ENCODE measurements at regions not wholly inside any gene's neighbourhood (a gene's known extent, or its start where the extent isn't known, plus 50 kb on each side); places are given as distances from the start of the nearest gene placed in this dataset.

DNA sequence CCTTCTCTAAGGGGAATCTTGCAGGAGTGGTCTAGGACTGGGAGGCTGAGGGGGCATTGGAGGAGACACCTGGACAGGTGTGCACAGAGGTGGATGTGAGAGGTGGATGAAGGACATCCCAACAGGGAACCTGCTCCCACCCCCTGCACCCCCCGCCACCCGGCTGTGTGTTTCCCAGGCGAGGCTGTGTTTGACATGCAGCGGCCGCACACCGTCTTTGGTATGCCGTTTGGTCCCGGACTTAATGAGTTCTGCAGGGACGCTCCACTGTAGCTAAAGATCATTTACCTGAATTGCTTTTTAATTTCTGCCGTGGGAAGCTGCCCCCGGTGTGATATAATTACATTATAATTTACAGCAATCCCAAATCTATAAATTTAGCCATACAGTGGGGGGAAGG is 87.3 kb downstream of the GLI2 start:
- no peaks in the 10 kb centered on the region for H3F3A ChIP-seq (ENCODE audit: insufficient read depth, low read length, poor library complexity, severe bottlenecking)
- H3K4me3 ChIP-seq (ENCODE audit: low read length): no peak overlapping the region
- no peaks in the 10 kb centered on the region for H3K36me3 ChIP-seq (ENCODE audit: insufficient read depth, low read length)
- no peak for TF ChIP-seq SMC3 (conservative IDR thresholded peaks at IDR 0.05; ENCODE audit: poor library complexity)
- no peak for TF ChIP-seq REST (IDR thresholded peaks at IDR 0.05; ENCODE audit: borderline replicate concordance)
- no peak for TF ChIP-seq RAD21 (conservative IDR thresholded peaks at IDR 0.05)
- TF ChIP-seq TAF1 (IDR thresholded peaks at IDR 0.05; ENCODE audit: low read depth): no peak
- no peak for TF ChIP-seq EP300 (conservative IDR thresholded peaks at IDR 0.05; ENCODE audit: poor library complexity, severe bottlenecking)
- no peak for TF ChIP-seq EZH2 (IDR thresholded peaks at IDR 0.05; ENCODE audit: borderline replicate concordance, insufficient read depth, low read length, poor library complexity, severe bottlenecking)
- no peak for TF ChIP-seq MXI1 (conservative IDR thresholded peaks at IDR 0.05; ENCODE audit: poor library complexity, severe bottlenecking)
- TF ChIP-seq CTCF (IDR thresholded peaks at IDR 0.05; ENCODE audit: poor library complexity, severe bottlenecking): no peak
- no peak for TF ChIP-seq POLR2AphosphoS5 (IDR thresholded peaks at IDR 0.05)
- no peaks in the 10 kb centered on the region for H3K9me2 ChIP-seq (ENCODE audit: insufficient read depth, low read length)
- H3K4me2 ChIP-seq (ENCODE audit: low read length): no peak overlapping the region
- no peaks in the 10 kb centered on the region for H3K9me3 ChIP-seq (ENCODE audit: low read length)
- H3K27me3 ChIP-seq (ENCODE audit: insufficient read depth, low read depth, low read length): no peaks in the 10 kb centered on the region
- no peak overlapping the region for H3K9ac ChIP-seq (ENCODE audit: low read length)
- no peak overlapping the region for H2AFZ ChIP-seq (ENCODE audit: low read depth, low read length)
- peaks cover 2% of the 10 kb centered on the region for H3K79me2 ChIP-seq (replicated peaks; ENCODE audit: insufficient read depth, low read length)
- no peak overlapping the region for H3K27ac ChIP-seq (ENCODE audit: low read length)
- H4K20me1 ChIP-seq (ENCODE audit: insufficient read depth): no peaks in the 10 kb centered on the region

GRCh38 chr2:120823551-120823950 is 87.9 kb downstream of the GLI2 start:
- no peak for TF ChIP-seq MXI1 (conservative IDR thresholded peaks at IDR 0.05; ENCODE audit: poor library complexity, severe bottlenecking)
- no peak for TF ChIP-seq CTCF (IDR thresholded peaks at IDR 0.05; ENCODE audit: poor library complexity, severe bottlenecking)
- TF ChIP-seq RAD21 (conservative IDR thresholded peaks at IDR 0.05): no peak
- no peak for TF ChIP-seq EZH2 (IDR thresholded peaks at IDR 0.05; ENCODE audit: borderline replicate concordance, insufficient read depth, low read length, poor library complexity, severe bottlenecking)
- no peak for TF ChIP-seq EP300 (conservative IDR thresholded peaks at IDR 0.05; ENCODE audit: poor library complexity, severe bottlenecking)
- TF ChIP-seq POLR2AphosphoS5 (IDR thresholded peaks at IDR 0.05): no peak
- no peak for TF ChIP-seq TAF1 (IDR thresholded peaks at IDR 0.05; ENCODE audit: low read depth)
- Histone ChIP-seq H4K20me1 (ENCODE audit: insufficient read depth) (no peaks in the 10 kb centered on the region), H3K79me2 (replicated peaks; ENCODE audit: insufficient read depth, low read length) (peaks cover 2% of the 10 kb centered on the region), H3K9ac (ENCODE audit: low read length) (no peak overlapping the region), H3F3A (ENCODE audit: insufficient read depth, low read length, poor library complexity, severe bottlenecking) (no peaks in the 10 kb centered on the region), H3K27ac (ENCODE audit: low read length) (no peak overlapping the region), H2AFZ (ENCODE audit: low read depth, low read length) (no peak overlapping the region), H3K9me2 (ENCODE audit: insufficient read depth, low read length) (no peaks in the 10 kb centered on the region), H3K9me3 (ENCODE audit: low read length) (no peaks in the 10 kb centered on the region), H3K4me2 (ENCODE audit: low read length) (no peak overlapping the region), H3K4me3 (ENCODE audit: low read length) (no peak overlapping the region), H3K27me3 (ENCODE audit: insufficient read depth, low read depth, low read length) (no peaks in the 10 kb centered on the region), H3K36me3 (ENCODE audit: insufficient read depth, low read length) (no peaks in the 10 kb centered on the region)

Measured in neural cell (in vitro differentiated cells).